H1 (cell line): ENCODE measurements at regions not wholly inside any gene's neighbourhood (a gene's known extent, or its start where the extent isn't known, plus 50 kb on each side); places are given as distances from the start of the nearest gene placed in this dataset.

Experiments
- CTCF ChIA-PET: fragments of 300-600 bp; sonication (Branson Sonifier 250); formaldehyde crosslinking; loops from one replicate; lab custom pipeline; 2021; ENCODE audit not compliant: partially characterized antibody; lab: Charles Lee
- POLR2A ChIA-PET: fragments of 300-600 bp; sonication (Branson Sonifier 250); formaldehyde crosslinking; loops from one replicate; lab custom pipeline; 2021; ENCODE audit warnings: inconsistent platforms; ENCODE audit not compliant: partially characterized antibody; lab: Charles Lee
- DNase-seq, 2 experiments: peaks; one replicate each; pipeline versions ENCODE4 v3.0.0 to v3.0.0-alpha.2; 2010 to 2022; ENCODE audit warnings: low spot score in 2 of 2, low read depth in 1 of 2, mixed read lengths in 1 of 2
- FAIRE-seq: peaks from 2 replicates; lab custom pipeline; 2011; peaks lifted over from hg19 to GRCh38; lab: Jason Lieb, UNC
- H2AFZ ChIP-seq: 2 replicates; pipeline ENCODE4 v1.8.1; 2012; ENCODE audit warnings: low read length, inconsistent platforms
- H2AK5ac ChIP-seq: 2 replicates; pipeline ENCODE4 v1.6.1; 2013; ENCODE audit warnings: low read depth, low read length
- H2BK120ac ChIP-seq: replicated peaks from 2 replicates; pipeline ENCODE3; 2013; ENCODE audit warnings: low read depth, low read length, inconsistent platforms
- H2BK12ac ChIP-seq: 2 replicates; pipeline ENCODE4 v1.6.1; 2013; ENCODE audit warnings: low read depth, low read length
- H2BK15ac ChIP-seq: 2 replicates; pipeline ENCODE4 v1.6.1; 2013; ENCODE audit warnings: low read length
- H2BK20ac ChIP-seq: 2 replicates; pipeline ENCODE4 v1.6.1; 2013; ENCODE audit warnings: low read length
- H2BK5ac ChIP-seq: 2 replicates; pipeline ENCODE4 v1.6.1; 2013; ENCODE audit warnings: low read depth, low read length
- H3K14ac ChIP-seq: 2 replicates; pipeline ENCODE4 v1.6.1; 2013; ENCODE audit warnings: inconsistent platforms; ENCODE audit not compliant: insufficient read length
- H3K18ac ChIP-seq: 2 replicates; pipeline ENCODE4 v1.6.1; 2013; ENCODE audit warnings: low read length; ENCODE audit errors: extremely low read depth
- H3K23ac ChIP-seq: 2 replicates; pipeline ENCODE4 v1.6.1; 2013; ENCODE audit warnings: inconsistent platforms; ENCODE audit not compliant: insufficient read length
- H3K23me2 ChIP-seq: 2 replicates; pipeline ENCODE4 v1.6.1; 2013; ENCODE audit warnings: low read depth, low read length
- H3K27ac ChIP-seq: 2 replicates; pipeline ENCODE4 v1.6.1; 2011; ENCODE audit warnings: low read depth, low read length, inconsistent platforms
- H3K27me3 ChIP-seq, 4 experiments: replicated peaks in 1 of 4; 1 replicate in 1 of 4; 2 replicates in 3 of 4; pipeline versions ENCODE4 v1.6.1 to v1.8.1; 2011 to 2013; ENCODE audit warnings: low read length in 3 of 4, mild to moderate bottlenecking in 3 of 4, inconsistent platforms in 2 of 4, mixed read lengths in 2 of 4, moderate library complexity in 1 of 4; ENCODE audit not compliant: control insufficient read depth in 3 of 4, insufficient read depth in 3 of 4; ENCODE audit errors: extremely low read depth in 1 of 4
- H3K36me3 ChIP-seq, 4 experiments: 2 replicates each; pipeline versions ENCODE4 v1.6.1 to v1.8.1; 2011 to 2013; ENCODE audit warnings: mild to moderate bottlenecking in 4 of 4, low read length in 3 of 4, moderate library complexity in 2 of 4, control low read depth in 1 of 4, inconsistent platforms in 1 of 4; ENCODE audit not compliant: insufficient read depth in 4 of 4, control insufficient read depth in 2 of 4
- H3K4ac ChIP-seq: replicated peaks from 2 replicates; pipeline ENCODE3; 2013; ENCODE audit warnings: low read length, low read depth, mixed read lengths, inconsistent platforms; ENCODE audit not compliant: insufficient read length
- H3K4me1 ChIP-seq, 4 experiments: replicated peaks in 1 of 4; 1 replicate in 1 of 4; 2 replicates in 3 of 4; pipeline versions ENCODE4 v1.6.1 to v1.8.1; 2011 to 2013; ENCODE audit warnings: low read length in 3 of 4, inconsistent platforms in 2 of 4, mixed read lengths in 1 of 4; ENCODE audit not compliant: insufficient read depth in 4 of 4, control insufficient read depth in 3 of 4
- H3K4me2 ChIP-seq, 2 experiments: 2 replicates each; pipeline versions ENCODE4 v1.6.1 to v1.8.1; 2011 to 2013; ENCODE audit warnings: low read depth in 2 of 2, low read length in 2 of 2, control low read depth in 1 of 2, inconsistent platforms in 1 of 2, mild to moderate bottlenecking in 1 of 2; ENCODE audit not compliant: insufficient read depth in 1 of 2
- H3K4me3 ChIP-seq, 4 experiments: fragments of 200-600, 300-600 bp in 1 of 4; sonication (generic), shearing (Covaris generic), sonication (Bioruptor Twin) in 1 of 4; 2 replicates each; pipeline versions ENCODE4 v1.5.1 to v1.8.1; 2011 to 2016; ENCODE audit warnings: low read length in 4 of 4, low read depth in 3 of 4, control low read depth in 2 of 4, inconsistent platforms in 2 of 4, mild to moderate bottlenecking in 2 of 4, mixed read lengths in 1 of 4, moderate library complexity in 1 of 4; ENCODE audit not compliant: insufficient read depth in 2 of 4; ENCODE audit errors: extremely low read depth in 1 of 4
- H3K56ac ChIP-seq: replicated peaks from 2 replicates; pipeline ENCODE3; 2013; ENCODE audit warnings: low read depth, mild to moderate bottlenecking, mixed read lengths, low read length, inconsistent platforms; ENCODE audit not compliant: insufficient read length
- H3K79me1 ChIP-seq: 2 replicates; pipeline ENCODE4 v1.6.1; 2013; ENCODE audit warnings: low read depth, low read length, control low read depth
- H3K79me2 ChIP-seq, 2 experiments: 2 replicates each; pipeline versions ENCODE4 v1.6.1 to v1.8.1; 2012 to 2013; ENCODE audit warnings: low read length in 2 of 2, mild to moderate bottlenecking in 2 of 2, inconsistent platforms in 1 of 2; ENCODE audit not compliant: insufficient read depth in 2 of 2, control insufficient read depth in 1 of 2
- H3K9ac ChIP-seq, 4 experiments: replicated peaks in 1 of 4; 1 replicate in 1 of 4; 2 replicates in 3 of 4; pipeline versions ENCODE4 v1.6.1 to v1.8.1; 2011 to 2013; ENCODE audit warnings: low read depth in 3 of 4, low read length in 3 of 4, control low read depth in 2 of 4, mild to moderate bottlenecking in 2 of 4, moderate library complexity in 2 of 4, inconsistent platforms in 1 of 4; ENCODE audit errors: extremely low read depth in 1 of 4
- H3K9me3 ChIP-seq, 2 experiments: 2 replicates each; pipeline versions ENCODE4 v1.6.1 to v1.8.1; 2012 to 2013; ENCODE audit warnings: mild to moderate bottlenecking in 2 of 2, moderate library complexity in 2 of 2, control low read depth in 1 of 2, inconsistent platforms in 1 of 2, low read depth in 1 of 2, low read length in 1 of 2, mixed read lengths in 1 of 2; ENCODE audit not compliant: insufficient read depth in 2 of 2
- H4K20me1 ChIP-seq, 2 experiments: replicated peaks in 1 of 2; 2 replicates each; pipeline versions ENCODE3 to v1.8.1; 2011 to 2013; ENCODE audit warnings: inconsistent platforms in 2 of 2, low read length in 2 of 2, mild to moderate bottlenecking in 1 of 2; ENCODE audit not compliant: insufficient read depth in 2 of 2, control insufficient read depth in 1 of 2
- H4K5ac ChIP-seq: 2 replicates; pipeline ENCODE4 v1.6.1; 2013; ENCODE audit warnings: low read length, low read depth, mixed read lengths, inconsistent platforms; ENCODE audit not compliant: insufficient read length
- H4K8ac ChIP-seq: 2 replicates; pipeline ENCODE4 v1.8.0; 2013; ENCODE audit warnings: mild to moderate bottlenecking, moderate library complexity, low read length, inconsistent platforms; ENCODE audit not compliant: insufficient read depth; ENCODE audit errors: extremely low read depth
- H4K91ac ChIP-seq: replicated peaks from 2 replicates; pipeline ENCODE3; 2013; ENCODE audit warnings: low read length, mixed read lengths, inconsistent platforms; ENCODE audit not compliant: insufficient read length
- ATF2 ChIP-seq: IDR thresholded peaks from 2 replicates; pipeline ENCODE4 v1.6.1; 2012; ENCODE audit warnings: low read length, inconsistent platforms
- ATF3 ChIP-seq: IDR thresholded peaks from 2 replicates; pipeline ENCODE4 v1.6.1; 2011; ENCODE audit warnings: low read depth, mild to moderate bottlenecking, low read length; ENCODE audit not compliant: insufficient read depth
- BRCA1 ChIP-seq: IDR thresholded peaks from 2 replicates; pipeline ENCODE4 v1.6.1; 2012; ENCODE audit warnings: low read depth, low read length, improper control_type of control experiment
- MAX ChIP-seq: IDR thresholded peaks from 2 replicates; pipeline ENCODE4 v1.6.1; 2012; ENCODE audit warnings: inconsistent platforms
- WGBS, 2 experiments: shearing (Covaris generic) in 1 of 2; methylation state at CpG; one replicate each; pipeline versions ENCODE4 v1.1.6 to v1.1.7; 2013 to 2015; ENCODE audit warnings: low lambda C conversion rate in 2 of 2, mixed read lengths in 2 of 2, inconsistent platforms in 1 of 2, low coverage in 1 of 2, missing lambda C conversion rate in 1 of 2; ENCODE audit not compliant: insufficient replicate concordance in 2 of 2, insufficient coverage in 1 of 2, insufficient read length in 1 of 2; ENCODE audit errors: extremely low coverage in 1 of 2, missing lambda C conversion rate in 1 of 2; 5-methylcytosine and 5-hydroxymethylcytosine counted together

GRCh38 chr10:78185693-78186055 is 152.0 kb downstream of the RPS24 start:
- no peaks in the 10 kb centered on the region; the same call in 1 of the 2 replicates for H3K23me2 ChIP-seq
- H3K14ac ChIP-seq: no peak overlapping the region
- H3K4me1 ChIP-seq: no peaks in the 10 kb centered on the region
- no peak overlapping the region for H3K4me2 ChIP-seq
- H3K18ac ChIP-seq: no peak overlapping the region
- no peak overlapping the region for H2BK5ac ChIP-seq
- H3K27ac ChIP-seq: no peak overlapping the region
- 83% methylated on average over 2 of the region's 2 CpGs; no CpG with 5 or more reads in 1 of the 2 experiments for WGBS, 2 experiments
- H3K4me3 ChIP-seq: no peak overlapping the region
- H3K27me3 ChIP-seq: no peaks in the 10 kb centered on the region; a peak in 1 of 7 replicates
- no peak overlapping the region for H4K91ac ChIP-seq
- H3K9ac ChIP-seq: no peak overlapping the region
- no peaks in the 10 kb centered on the region for H4K20me1 ChIP-seq
- no peak for DNase-seq
- H4K5ac ChIP-seq: no peak overlapping the region
- H2BK120ac ChIP-seq: no peak overlapping the region
- no peak overlapping the region for H2BK15ac ChIP-seq
- ChIA-PET POLR2A (no interaction called here), CTCF (interaction anchor here (1.1 to 1.9 kb wide), 2 partner anchors 13 to 139 kb away, joined by 3 to 6 read pairs; no protein-coding TSS in a partner anchor)
- H4K8ac ChIP-seq: no peak overlapping the region
- H2AFZ ChIP-seq: no peak overlapping the region
- H3K9me3 ChIP-seq: no peaks in the 10 kb centered on the region
- no peak overlapping the region for H3K4ac ChIP-seq
- H2BK20ac ChIP-seq: no peak overlapping the region
- H3K56ac ChIP-seq: no peak overlapping the region
- no peak overlapping the region for H2BK12ac ChIP-seq
- no peak overlapping the region for H2AK5ac ChIP-seq
- H3K23ac ChIP-seq: no peak overlapping the region
- no peaks in the 10 kb centered on the region for H3K79me2 ChIP-seq
- H3K36me3 ChIP-seq: no peaks in the 10 kb centered on the region
- no peak for TF ChIP-seq ATF2
- no peak for TF ChIP-seq ATF3
- no peak for TF ChIP-seq BRCA1
- TF ChIP-seq MAX: no peak
- H3K79me1 ChIP-seq: no peaks in the 10 kb centered on the region
- no peak for FAIRE-seq
